Body of pancreas (tissue), 4 donors: ENCODE measurements at regions not wholly inside any gene's neighbourhood (a gene's known extent, or its start where the extent isn't known, plus 50 kb on each side); places are given as distances from the start of the nearest gene placed in this dataset.

Experiments
- POLR2A ChIP-seq, 3 donors: fragments of 450-650 bp; IDR thresholded peaks; one replicate each; pipeline ENCODE4 v1.6.1; 2016; ENCODE audit warnings: antibody characterized with exemption in 3 of 3, mild to moderate bottlenecking in 2 of 3
- TF ChIP-seq, protein P1 (sequence below), 7 experiments: fragments of 450-650 bp in 4 of 7; fragments of 200-600 bp in 3 of 7; sonication (generic) in 3 of 7; IDR thresholded peaks; one replicate each; pipeline ENCODE4 v1.5.1; 2016 to 2019; ENCODE audit warnings: antibody characterized with exemption in 7 of 7

- TF ChIP-seq, protein P1, sequence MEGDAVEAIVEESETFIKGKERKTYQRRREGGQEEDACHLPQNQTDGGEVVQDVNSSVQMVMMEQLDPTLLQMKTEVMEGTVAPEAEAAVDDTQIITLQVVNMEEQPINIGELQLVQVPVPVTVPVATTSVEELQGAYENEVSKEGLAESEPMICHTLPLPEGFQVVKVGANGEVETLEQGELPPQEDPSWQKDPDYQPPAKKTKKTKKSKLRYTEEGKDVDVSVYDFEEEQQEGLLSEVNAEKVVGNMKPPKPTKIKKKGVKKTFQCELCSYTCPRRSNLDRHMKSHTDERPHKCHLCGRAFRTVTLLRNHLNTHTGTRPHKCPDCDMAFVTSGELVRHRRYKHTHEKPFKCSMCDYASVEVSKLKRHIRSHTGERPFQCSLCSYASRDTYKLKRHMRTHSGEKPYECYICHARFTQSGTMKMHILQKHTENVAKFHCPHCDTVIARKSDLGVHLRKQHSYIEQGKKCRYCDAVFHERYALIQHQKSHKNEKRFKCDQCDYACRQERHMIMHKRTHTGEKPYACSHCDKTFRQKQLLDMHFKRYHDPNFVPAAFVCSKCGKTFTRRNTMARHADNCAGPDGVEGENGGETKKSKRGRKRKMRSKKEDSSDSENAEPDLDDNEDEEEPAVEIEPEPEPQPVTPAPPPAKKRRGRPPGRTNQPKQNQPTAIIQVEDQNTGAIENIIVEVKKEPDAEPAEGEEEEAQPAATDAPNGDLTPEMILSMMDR (IDR thresholded peaks at IDR 0.05): no peak
- no peak for TF ChIP-seq POLR2A (IDR thresholded peaks at IDR 0.05)
Observed at GRCh38 chr3:34890247-34890646, 749.1 kb upstream of the ARPP21 start.
